ENCODE measurements at regions not wholly inside any gene's neighbourhood (a gene's known extent, or its start where the extent isn't known, plus 50 kb on each side); places are given as distances from the start of the nearest gene placed in this dataset.

DNA sequence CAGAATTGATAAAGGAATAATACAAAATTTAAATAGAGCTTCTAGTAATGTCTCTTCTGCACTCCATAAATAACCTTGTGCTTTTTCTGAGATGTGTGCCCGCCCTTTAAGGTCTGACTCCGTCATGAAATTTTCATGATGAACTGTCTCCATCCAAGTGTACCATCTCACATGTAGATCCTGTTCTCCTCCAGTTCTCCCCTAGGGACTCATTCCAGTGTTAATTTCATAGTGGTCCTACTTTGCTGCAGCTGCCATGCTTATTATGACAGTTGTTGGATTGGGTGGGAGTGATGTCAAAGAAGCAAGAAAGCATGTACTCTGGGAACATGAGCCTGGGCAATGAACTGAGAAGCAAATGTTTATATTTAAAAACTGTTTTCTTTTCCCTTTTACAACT, 442.5 kb upstream of the PDE3A start:
- Histone ChIP-seq H3K36me3 (ENCODE audit: control insufficient read depth, insufficient read depth, low read length) (no peaks in the 10 kb centered on the region), H3K9me1 (ENCODE audit: control insufficient read depth, insufficient read depth, low read length) (no peaks in the 10 kb centered on the region), H3K4me3 (no peak overlapping the region), H4K20me1 (replicated peaks; ENCODE audit: control insufficient read depth, insufficient read depth, low read length) (no peaks in the 10 kb centered on the region), H3K9me3 (replicated peaks; ENCODE audit: control insufficient read depth, insufficient read depth, low read depth, low read length) (no peaks in the 10 kb centered on the region), H3K27me3 (ENCODE audit: control insufficient read depth in 2 of 2, insufficient read depth in 2 of 2, low read length in 2 of 2) (no peaks in the 10 kb centered on the region), H3K27ac (ENCODE audit: extremely low read depth, low read depth, low read length) (no peak overlapping the region), H3K79me2 (ENCODE audit: control insufficient read depth, insufficient read depth, low read length) (no peaks in the 10 kb centered on the region), H3K4me1 (replicated peaks in 1 of 2; ENCODE audit: control insufficient read depth in 2 of 2, insufficient read depth in 2 of 2, low read length in 2 of 2) (no peaks in the 10 kb centered on the region), H2AFZ (ENCODE audit: low read depth, low read length) (no peak overlapping the region), H3K4me2 (ENCODE audit: insufficient read depth, low read length) (no peak overlapping the region), H3K9ac (ENCODE audit: insufficient read depth in 1 of 2, low read depth in 2 of 2, low read length in 2 of 2) (no peak overlapping the region)
- no TSS peak for BruUV-seq (replicated peaks)
- TF ChIP-seq, protein P1, sequence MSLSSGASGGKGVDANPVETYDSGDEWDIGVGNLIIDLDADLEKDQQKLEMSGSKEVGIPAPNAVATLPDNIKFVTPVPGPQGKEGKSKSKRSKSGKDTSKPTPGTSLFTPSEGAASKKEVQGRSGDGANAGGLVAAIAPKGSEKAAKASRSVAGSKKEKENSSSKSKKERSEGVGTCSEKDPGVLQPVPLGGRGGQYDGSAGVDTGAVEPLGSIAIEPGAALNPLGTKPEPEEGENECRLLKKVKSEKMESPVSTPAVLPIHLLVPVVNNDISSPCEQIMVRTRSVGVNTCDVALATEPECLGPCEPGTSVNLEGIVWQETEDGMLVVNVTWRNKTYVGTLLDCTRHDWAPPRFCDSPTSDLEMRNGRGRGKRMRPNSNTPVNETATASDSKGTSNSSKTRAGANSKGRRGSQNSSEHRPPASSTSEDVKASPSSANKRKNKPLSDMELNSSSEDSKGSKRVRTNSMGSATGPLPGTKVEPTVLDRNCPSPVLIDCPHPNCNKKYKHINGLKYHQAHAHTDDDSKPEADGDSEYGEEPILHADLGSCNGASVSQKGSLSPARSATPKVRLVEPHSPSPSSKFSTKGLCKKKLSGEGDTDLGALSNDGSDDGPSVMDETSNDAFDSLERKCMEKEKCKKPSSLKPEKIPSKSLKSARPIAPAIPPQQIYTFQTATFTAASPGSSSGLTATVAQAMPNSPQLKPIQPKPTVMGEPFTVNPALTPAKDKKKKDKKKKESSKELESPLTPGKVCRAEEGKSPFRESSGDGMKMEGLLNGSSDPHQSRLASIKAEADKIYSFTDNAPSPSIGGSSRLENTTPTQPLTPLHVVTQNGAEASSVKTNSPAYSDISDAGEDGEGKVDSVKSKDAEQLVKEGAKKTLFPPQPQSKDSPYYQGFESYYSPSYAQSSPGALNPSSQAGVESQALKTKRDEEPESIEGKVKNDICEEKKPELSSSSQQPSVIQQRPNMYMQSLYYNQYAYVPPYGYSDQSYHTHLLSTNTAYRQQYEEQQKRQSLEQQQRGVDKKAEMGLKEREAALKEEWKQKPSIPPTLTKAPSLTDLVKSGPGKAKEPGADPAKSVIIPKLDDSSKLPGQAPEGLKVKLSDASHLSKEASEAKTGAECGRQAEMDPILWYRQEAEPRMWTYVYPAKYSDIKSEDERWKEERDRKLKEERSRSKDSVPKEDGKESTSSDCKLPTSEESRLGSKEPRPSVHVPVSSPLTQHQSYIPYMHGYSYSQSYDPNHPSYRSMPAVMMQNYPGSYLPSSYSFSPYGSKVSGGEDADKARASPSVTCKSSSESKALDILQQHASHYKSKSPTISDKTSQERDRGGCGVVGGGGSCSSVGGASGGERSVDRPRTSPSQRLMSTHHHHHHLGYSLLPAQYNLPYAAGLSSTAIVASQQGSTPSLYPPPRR (CRISPR knock-in tag; IDR thresholded peaks at IDR 0.05; ENCODE audit: borderline replicate concordance), result no peak
- TF ChIP-seq RBM22 (IDR thresholded peaks at IDR 0.05; ENCODE audit: low read depth, low read length, poor library complexity, severe bottlenecking) (no peak), PHF20 (IDR thresholded peaks at IDR 0.05; ENCODE audit: partially characterized antibody) (no peak), GTF2A2 (tag; IDR thresholded peaks at IDR 0.05) (no peak), GATAD2B (IDR thresholded peaks at IDR 0.05; ENCODE audit: borderline replicate concordance) (no peak), NR3C1 (CRISPR knock-in tag; IDR thresholded peaks at IDR 0.05) (no peak), SIN3B (IDR thresholded peaks at IDR 0.05; ENCODE audit: low read depth) (no peak)
- in situ Hi-C loops (cut with MboI), result no loop called here
- intact Hi-C loops (cut with micrococcal nuclease), result no loop called here
- no peak for ATAC-seq
- DNase-seq (ENCODE audit: extremely low read depth in 1 of 4, low spot score in 3 of 4), result no peak
- ChIA-PET CTCF (ENCODE audit: low intra/inter-chr PET ratio) (no interaction called here), POLR2A (no interaction called here)
- no peak for FAIRE-seq
- 0% methylated on average over 2 of the region's 2 CpGs for WGBS (ENCODE audit: insufficient coverage, low coverage, missing lambda C conversion rate)

Measured in K562 (cell line).